OCI-LY3 (cell line): ENCODE measurements at regions not wholly inside any gene's neighbourhood (a gene's known extent, or its start where the extent isn't known, plus 50 kb on each side); places are given as distances from the start of the nearest gene placed in this dataset.

ENCODE experiments used
- CTCF ChIP-seq: fragments of 200-600, 300-600 bp; sonication (generic); IDR thresholded peaks from 2 replicates; pipeline ENCODE4 v1.5.1; 2014; ENCODE audit warnings: antibody characterized with exemption, low read length, low read depth
- EZH2phosphoT487 ChIP-seq: fragments of 200-600 bp; shearing (Covaris generic); IDR thresholded peaks from 2 replicates; pipeline ENCODE4 v1.6.1; 2018; ENCODE audit warnings: antibody characterized with exemption, mixed run types, low read depth

GRCh38 chr1:221246067-221246466 is 366.8 kb downstream of the HLX start:
- TF ChIP-seq CTCF (no peak), EZH2phosphoT487 (no peak)
